WTC11 (cell line): ENCODE measurements at regions not wholly inside any gene's neighbourhood (a gene's known extent, or its start where the extent isn't known, plus 50 kb on each side); places are given as distances from the start of the nearest gene placed in this dataset.

Source experiments
- ATAC-seq: fragments of 200-7000 bp; cut with Tn5 transposase; 2 replicates; pipeline ENCODE4 v1.10.0; 2021; ENCODE audit warnings: mild to moderate bottlenecking, moderate library complexity
- CTCF ChIA-PET: fragments of 300-600 bp; sonication (Branson Sonifier 250); formaldehyde crosslinking; loops from one replicate; lab custom pipeline; 2021; ENCODE audit warnings: antibody characterized with exemption; lab: Charles Lee
- POLR2A ChIA-PET: fragments of 350-600 bp; sonication (Branson Sonifier 250); formaldehyde crosslinking; loops from one replicate; lab custom pipeline; 2021; ENCODE audit warnings: antibody characterized with exemption; lab: Charles Lee
- DNase-seq: peaks from one replicate; pipeline ENCODE4 v3.0.0; 2021; ENCODE audit warnings: low spot score
- H3K27ac Mint-ChIP-seq: 2 replicates; pipeline ENCODE4 v1.8.0; 2021; ENCODE audit warnings: mixed read lengths
- H3K27me3 Mint-ChIP-seq: 2 replicates; pipeline ENCODE4 v1.8.0; 2021; ENCODE audit warnings: low read depth, mild to moderate bottlenecking, moderate library complexity, mixed read lengths
- H3K36me3 Mint-ChIP-seq: 2 replicates; pipeline ENCODE4 v1.8.0; 2021; ENCODE audit warnings: mixed read lengths
- H3K4me1 Mint-ChIP-seq: 2 replicates; pipeline ENCODE4 v1.8.0; 2022; ENCODE audit warnings: mixed read lengths
- H3K4me3 Mint-ChIP-seq: 2 replicates; pipeline ENCODE4 v1.8.0; 2021; ENCODE audit warnings: mild to moderate bottlenecking, moderate library complexity, mixed read lengths
- H3K9me3 Mint-ChIP-seq: 2 replicates; pipeline ENCODE4 v1.8.0; 2021; ENCODE audit warnings: mixed read lengths
- ATF1 ChIP-seq: sonication (generic); formaldehyde crosslinking; IDR thresholded peaks from 2 replicates; pipeline ENCODE4 v1.8.1; 2023; ENCODE audit warnings: mild to moderate bottlenecking, moderate library complexity, missing genetic modification reagents
- FOXP1 ChIP-seq: sonication (generic); formaldehyde crosslinking; IDR thresholded peaks from 2 replicates; pipeline ENCODE4 v1.8.0; 2022; ENCODE audit warnings: missing genetic modification reagents, mild to moderate bottlenecking, moderate library complexity, borderline replicate concordance
- JAZF1 ChIP-seq: fragments of 250-450 bp; sonication (Bioruptor Pico); IDR thresholded peaks from 2 replicates; pipeline ENCODE4 v1.9.0; 2021; ENCODE audit warnings: moderate library complexity, mild to moderate bottlenecking, inconsistent platforms
- NFATC4 ChIP-seq: fragments of 250-450 bp; sonication (Bioruptor Pico); IDR thresholded peaks from 2 replicates; pipeline ENCODE4 v1.9.0; 2021; ENCODE audit warnings: mild to moderate bottlenecking
- ZNF396 ChIP-seq: fragments of 250-450 bp; sonication (Bioruptor Pico); IDR thresholded peaks from 2 replicates; pipeline ENCODE4 v1.8.0; 2021; ENCODE audit warnings: mild to moderate bottlenecking, moderate library complexity, borderline replicate concordance
- TF ChIP-seq, protein P1 (sequence below): fragments of 250-450 bp; sonication (Bioruptor Pico); conservative IDR thresholded peaks from 2 replicates; pipeline ENCODE4 v1.9.0; 2021; ENCODE audit warnings: mild to moderate bottlenecking
- TF ChIP-seq, protein P2 (sequence below): sonication (generic); formaldehyde crosslinking; IDR thresholded peaks from 2 replicates; pipeline ENCODE4 v1.8.1; 2023; ENCODE audit warnings: mild to moderate bottlenecking, missing genetic modification reagents, moderate library complexity
- TF ChIP-seq, protein P3 (sequence below): fragments of 250-450 bp; sonication (Bioruptor Pico); IDR thresholded peaks from 2 replicates; pipeline ENCODE4 v2.1.2; 2022; ENCODE audit warnings: mild to moderate bottlenecking, moderate library complexity
- TF ChIP-seq, protein P4 (sequence below): sonication (generic); formaldehyde crosslinking; IDR thresholded peaks from 2 replicates; pipeline ENCODE4 v1.8.1; 2023; ENCODE audit warnings: mild to moderate bottlenecking, missing genetic modification reagents, borderline replicate concordance
- TF ChIP-seq, protein P5 (sequence below): sonication (generic); formaldehyde crosslinking; IDR thresholded peaks from 2 replicates; pipeline ENCODE4 v1.8.1; 2022; ENCODE audit warnings: missing genetic modification reagents, borderline replicate concordance

DNA sequence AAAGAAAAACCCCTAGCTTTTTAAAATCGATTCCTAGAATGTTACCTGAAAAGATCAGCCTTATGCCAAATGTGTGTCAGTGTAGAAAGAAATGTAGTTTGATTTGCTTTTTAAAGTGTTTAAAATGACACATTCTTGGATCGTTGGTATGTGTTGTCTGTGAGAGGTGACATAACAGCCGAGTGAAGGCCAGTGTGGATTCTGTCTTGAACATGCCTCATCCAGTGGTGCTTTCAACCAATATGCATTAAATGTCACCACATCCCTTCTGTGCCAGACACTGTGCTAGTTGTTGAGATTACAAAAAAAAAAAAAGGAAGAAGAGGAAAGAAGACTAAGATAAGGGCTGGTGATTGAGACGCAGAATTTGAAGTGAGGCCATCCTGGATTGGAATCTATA, 994.2 kb upstream of the TENM3 start (continued):
- TF ChIP-seq, protein P1, sequence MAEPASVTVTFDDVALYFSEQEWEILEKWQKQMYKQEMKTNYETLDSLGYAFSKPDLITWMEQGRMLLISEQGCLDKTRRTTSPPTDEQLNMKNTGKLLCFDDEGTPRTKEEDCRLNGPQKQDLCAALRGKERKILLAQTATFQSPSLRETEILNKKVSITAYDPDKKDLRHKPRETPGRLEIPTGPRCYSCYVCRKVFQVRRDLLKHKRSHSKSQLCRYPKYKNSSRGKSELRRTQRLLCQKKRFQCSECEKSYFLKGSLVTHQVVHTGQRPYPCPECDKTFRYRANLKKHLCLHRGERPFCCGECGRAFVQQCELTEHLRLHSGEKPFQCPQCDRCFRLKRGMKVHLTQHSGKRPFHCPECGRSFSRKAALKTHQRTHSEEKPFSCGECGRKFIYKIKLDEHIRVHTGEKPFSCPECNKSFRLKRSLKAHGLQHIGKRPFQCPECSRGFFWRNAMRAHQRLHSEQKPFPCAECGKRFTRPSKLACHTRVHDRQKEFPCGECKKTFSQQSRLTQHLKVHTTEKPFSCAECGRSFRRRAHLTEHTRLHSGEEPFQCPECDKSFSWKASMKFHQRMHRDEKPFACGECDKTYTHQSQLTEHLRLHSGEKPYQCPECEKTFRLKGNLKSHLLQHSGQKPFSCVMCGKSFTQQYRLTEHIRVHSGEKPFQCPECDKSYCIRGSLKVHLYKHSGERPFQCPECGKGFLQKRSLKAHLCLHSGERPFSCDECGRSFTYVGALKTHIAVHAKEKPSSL (CRISPR knock-in tag) = no peak

DNA sequence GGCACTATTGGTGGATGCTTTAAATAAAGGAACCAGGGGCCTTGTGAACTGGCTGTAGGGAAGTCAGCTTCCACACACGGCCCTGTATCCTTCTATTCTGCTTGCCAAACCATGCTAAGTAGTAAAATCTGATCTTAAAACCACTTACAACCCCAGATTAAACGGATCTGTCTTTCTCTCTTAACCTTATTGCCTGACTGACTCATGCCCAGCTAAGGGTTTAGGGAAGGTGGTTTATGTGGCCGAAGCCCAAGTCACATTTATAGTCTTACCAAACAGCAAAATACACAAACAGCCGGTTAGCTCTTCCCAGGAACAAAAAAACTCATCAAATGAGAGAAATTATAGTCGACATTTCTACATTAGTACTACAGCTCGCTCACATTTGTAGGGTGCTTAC, 988.4 kb upstream of the TENM3 start:
- POLR2A ChIA-PET = no interaction called here
- Mint-ChIP-seq H3K9me3 (peaks cover 7% of the 10 kb centered on the region), H3K36me3 (no peaks in the 10 kb centered on the region), H3K27ac (no peak overlapping the region), H3K4me3 (no peak overlapping the region)
- no peak for ATAC-seq
- TF ChIP-seq JAZF1 (CRISPR knock-in tag) (no peak), ZNF396 (CRISPR knock-in tag) (no peak)
- TF ChIP-seq, protein P2, sequence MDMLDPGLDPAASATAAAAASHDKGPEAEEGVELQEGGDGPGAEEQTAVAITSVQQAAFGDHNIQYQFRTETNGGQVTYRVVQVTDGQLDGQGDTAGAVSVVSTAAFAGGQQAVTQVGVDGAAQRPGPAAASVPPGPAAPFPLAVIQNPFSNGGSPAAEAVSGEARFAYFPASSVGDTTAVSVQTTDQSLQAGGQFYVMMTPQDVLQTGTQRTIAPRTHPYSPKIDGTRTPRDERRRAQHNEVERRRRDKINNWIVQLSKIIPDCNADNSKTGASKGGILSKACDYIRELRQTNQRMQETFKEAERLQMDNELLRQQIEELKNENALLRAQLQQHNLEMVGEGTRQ (CRISPR knock-in tag) = no peak
- TF ChIP-seq, all 79 proteins: peak for 0
- no peak for DNase-seq
- Mint-ChIP-seq H3K27me3 (no peaks in the 10 kb centered on the region; the same call in 1 of the 2 replicates), H3K4me1 (peaks cover 29% of the 10 kb centered on the region)
- CTCF ChIA-PET = no interaction called here

DNA sequence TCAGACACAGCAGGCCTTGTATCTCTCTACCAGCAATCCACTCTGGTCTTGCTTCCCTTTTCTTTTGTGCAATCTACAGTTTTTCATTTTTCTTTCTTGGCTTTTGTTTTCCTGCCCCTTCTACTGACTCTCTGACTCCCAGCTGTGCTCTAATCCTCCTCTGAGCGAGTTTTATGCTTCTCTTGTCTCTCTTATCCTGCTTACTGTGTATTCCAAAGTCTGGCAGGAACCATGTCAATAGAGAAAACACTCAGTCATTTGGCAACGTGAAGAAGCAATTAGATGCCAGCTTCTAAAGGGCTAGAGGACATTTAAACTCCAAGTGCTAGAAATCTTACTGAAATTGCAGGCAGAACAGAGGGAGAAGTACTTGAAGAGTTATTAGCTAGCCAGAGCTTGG, 984.6 kb upstream of the TENM3 start:
- H3K27ac Mint-ChIP-seq = peak overlapping the region; percentile 60
- peaks cover 7% of the 10 kb centered on the region for H3K9me3 Mint-ChIP-seq
- POLR2A ChIA-PET = no interaction called here
- H3K27me3 Mint-ChIP-seq = no peaks in the 10 kb centered on the region
- peak; percentile 76 for ATAC-seq
- no peak for TF ChIP-seq NFATC4 (CRISPR knock-in tag)
- TF ChIP-seq, protein P3, sequence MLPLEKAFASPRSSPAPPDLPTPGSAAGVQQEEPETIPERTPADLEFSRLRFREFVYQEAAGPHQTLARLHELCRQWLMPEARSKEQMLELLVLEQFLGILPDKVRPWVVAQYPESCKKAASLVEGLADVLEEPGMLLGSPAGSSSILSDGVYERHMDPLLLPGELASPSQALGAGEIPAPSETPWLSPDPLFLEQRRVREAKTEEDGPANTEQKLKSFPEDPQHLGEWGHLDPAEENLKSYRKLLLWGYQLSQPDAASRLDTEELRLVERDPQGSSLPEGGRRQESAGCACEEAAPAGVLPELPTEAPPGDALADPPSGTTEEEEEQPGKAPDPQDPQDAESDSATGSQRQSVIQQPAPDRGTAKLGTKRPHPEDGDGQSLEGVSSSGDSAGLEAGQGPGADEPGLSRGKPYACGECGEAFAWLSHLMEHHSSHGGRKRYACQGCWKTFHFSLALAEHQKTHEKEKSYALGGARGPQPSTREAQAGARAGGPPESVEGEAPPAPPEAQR (CRISPR knock-in tag) = no peak
- no peak for TF ChIP-seq FOXP1 (CRISPR knock-in tag)
- TF ChIP-seq, protein P4, sequence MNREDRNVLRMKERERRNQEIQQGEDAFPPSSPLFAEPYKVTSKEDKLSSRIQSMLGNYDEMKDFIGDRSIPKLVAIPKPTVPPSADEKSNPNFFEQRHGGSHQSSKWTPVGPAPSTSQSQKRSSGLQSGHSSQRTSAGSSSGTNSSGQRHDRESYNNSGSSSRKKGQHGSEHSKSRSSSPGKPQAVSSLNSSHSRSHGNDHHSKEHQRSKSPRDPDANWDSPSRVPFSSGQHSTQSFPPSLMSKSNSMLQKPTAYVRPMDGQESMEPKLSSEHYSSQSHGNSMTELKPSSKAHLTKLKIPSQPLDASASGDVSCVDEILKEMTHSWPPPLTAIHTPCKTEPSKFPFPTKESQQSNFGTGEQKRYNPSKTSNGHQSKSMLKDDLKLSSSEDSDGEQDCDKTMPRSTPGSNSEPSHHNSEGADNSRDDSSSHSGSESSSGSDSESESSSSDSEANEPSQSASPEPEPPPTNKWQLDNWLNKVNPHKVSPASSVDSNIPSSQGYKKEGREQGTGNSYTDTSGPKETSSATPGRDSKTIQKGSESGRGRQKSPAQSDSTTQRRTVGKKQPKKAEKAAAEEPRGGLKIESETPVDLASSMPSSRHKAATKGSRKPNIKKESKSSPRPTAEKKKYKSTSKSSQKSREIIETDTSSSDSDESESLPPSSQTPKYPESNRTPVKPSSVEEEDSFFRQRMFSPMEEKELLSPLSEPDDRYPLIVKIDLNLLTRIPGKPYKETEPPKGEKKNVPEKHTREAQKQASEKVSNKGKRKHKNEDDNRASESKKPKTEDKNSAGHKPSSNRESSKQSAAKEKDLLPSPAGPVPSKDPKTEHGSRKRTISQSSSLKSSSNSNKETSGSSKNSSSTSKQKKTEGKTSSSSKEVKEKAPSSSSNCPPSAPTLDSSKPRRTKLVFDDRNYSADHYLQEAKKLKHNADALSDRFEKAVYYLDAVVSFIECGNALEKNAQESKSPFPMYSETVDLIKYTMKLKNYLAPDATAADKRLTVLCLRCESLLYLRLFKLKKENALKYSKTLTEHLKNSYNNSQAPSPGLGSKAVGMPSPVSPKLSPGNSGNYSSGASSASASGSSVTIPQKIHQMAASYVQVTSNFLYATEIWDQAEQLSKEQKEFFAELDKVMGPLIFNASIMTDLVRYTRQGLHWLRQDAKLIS (CRISPR knock-in tag) = no peak
- TF ChIP-seq, protein P5, sequence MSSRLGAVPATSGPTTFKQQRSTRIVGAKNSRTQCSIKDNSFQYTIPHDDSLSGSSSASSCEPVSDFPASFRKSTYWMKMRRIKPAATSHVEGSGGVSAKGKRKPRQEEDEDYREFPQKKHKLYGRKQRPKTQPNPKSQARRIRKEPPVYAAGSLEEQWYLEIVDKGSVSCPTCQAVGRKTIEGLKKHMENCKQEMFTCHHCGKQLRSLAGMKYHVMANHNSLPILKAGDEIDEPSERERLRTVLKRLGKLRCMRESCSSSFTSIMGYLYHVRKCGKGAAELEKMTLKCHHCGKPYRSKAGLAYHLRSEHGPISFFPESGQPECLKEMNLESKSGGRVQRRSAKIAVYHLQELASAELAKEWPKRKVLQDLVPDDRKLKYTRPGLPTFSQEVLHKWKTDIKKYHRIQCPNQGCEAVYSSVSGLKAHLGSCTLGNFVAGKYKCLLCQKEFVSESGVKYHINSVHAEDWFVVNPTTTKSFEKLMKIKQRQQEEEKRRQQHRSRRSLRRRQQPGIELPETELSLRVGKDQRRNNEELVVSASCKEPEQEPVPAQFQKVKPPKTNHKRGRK (CRISPR knock-in tag) = no peak
- TF ChIP-seq ATF1 = no peak
- DNase-seq = no peak
- CTCF ChIA-PET = no interaction called here
- no peaks in the 10 kb centered on the region for H3K36me3 Mint-ChIP-seq
- H3K4me1 Mint-ChIP-seq = peaks cover 36% of the 10 kb centered on the region
- H3K4me3 Mint-ChIP-seq = no peak overlapping the region
